Sigmoid colon (tissue), 4 donors: ENCODE measurements at regions not wholly inside any gene's neighbourhood (a gene's known extent, or its start where the extent isn't known, plus 50 kb on each side); places are given as distances from the start of the nearest gene placed in this dataset.

Experiments used
- EP300 ChIP-seq, 4 donors: sonication (generic); formaldehyde crosslinking; IDR thresholded peaks; one replicate each; pipeline ENCODE4 v1.6.1; 2017; ENCODE audit warnings: antibody characterized with exemption in 4 of 4
- POLR2A ChIP-seq, 2 donors: fragments of 450-650 bp; IDR thresholded peaks; one replicate each; pipeline ENCODE4 v1.6.1; 2016; ENCODE audit warnings: antibody characterized with exemption in 2 of 2, mild to moderate bottlenecking in 2 of 2, moderate library complexity in 2 of 2
- POLR2AphosphoS5 ChIP-seq, 4 donors: sonication (generic); formaldehyde crosslinking; IDR thresholded peaks; one replicate each; pipeline ENCODE4 v1.6.1; 2017; ENCODE audit warnings: antibody characterized with exemption in 4 of 4
- TF ChIP-seq, protein P1 (sequence below), 4 experiments: fragments of 450-650 bp in 3 of 4; fragments of 200-600 bp in 1 of 4; IDR thresholded peaks; one replicate each; pipeline ENCODE4 v1.5.1; 2016 to 2019; ENCODE audit warnings: antibody characterized with exemption in 4 of 4, mild to moderate bottlenecking in 3 of 4, moderate library complexity in 2 of 4

DNA sequence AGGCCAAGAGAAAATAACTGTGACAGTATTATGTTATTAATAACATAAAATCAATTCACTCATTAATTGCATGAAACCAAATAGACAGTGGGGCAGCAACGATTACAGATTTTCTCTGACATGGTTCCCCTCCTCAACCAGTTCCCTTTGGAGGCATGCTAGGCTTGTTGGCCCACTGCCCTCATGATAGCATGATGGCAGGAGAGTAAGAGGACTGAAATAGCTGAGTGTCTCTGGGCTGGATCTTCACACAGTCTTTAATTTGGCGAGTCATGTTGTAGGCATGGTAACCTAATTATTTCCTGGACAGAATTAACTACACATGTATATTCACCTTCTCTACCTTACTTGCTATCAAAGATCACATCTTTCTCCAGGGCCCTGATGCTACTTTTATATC, 266.2 kb upstream of the PELI2 start:
- TF ChIP-seq, protein P1, sequence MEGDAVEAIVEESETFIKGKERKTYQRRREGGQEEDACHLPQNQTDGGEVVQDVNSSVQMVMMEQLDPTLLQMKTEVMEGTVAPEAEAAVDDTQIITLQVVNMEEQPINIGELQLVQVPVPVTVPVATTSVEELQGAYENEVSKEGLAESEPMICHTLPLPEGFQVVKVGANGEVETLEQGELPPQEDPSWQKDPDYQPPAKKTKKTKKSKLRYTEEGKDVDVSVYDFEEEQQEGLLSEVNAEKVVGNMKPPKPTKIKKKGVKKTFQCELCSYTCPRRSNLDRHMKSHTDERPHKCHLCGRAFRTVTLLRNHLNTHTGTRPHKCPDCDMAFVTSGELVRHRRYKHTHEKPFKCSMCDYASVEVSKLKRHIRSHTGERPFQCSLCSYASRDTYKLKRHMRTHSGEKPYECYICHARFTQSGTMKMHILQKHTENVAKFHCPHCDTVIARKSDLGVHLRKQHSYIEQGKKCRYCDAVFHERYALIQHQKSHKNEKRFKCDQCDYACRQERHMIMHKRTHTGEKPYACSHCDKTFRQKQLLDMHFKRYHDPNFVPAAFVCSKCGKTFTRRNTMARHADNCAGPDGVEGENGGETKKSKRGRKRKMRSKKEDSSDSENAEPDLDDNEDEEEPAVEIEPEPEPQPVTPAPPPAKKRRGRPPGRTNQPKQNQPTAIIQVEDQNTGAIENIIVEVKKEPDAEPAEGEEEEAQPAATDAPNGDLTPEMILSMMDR (IDR thresholded peaks at IDR 0.05), result no peak
- TF ChIP-seq POLR2AphosphoS5 (IDR thresholded peaks at IDR 0.05) (no peak), POLR2A (IDR thresholded peaks at IDR 0.05) (no peak), EP300 (IDR thresholded peaks at IDR 0.05) (no peak)
